Duodenal mucosa (tissue), 2 donors: ENCODE measurements at regions not wholly inside any gene's neighbourhood (a gene's known extent, or its start where the extent isn't known, plus 50 kb on each side); places are given as distances from the start of the nearest gene placed in this dataset.

Source experiments
- H3K27ac ChIP-seq: one replicate; pipeline ENCODE4 v1.7.0; 2013; ENCODE audit warnings: low read depth, low read length
- H3K27me3 ChIP-seq, 2 donors: one replicate each; pipeline ENCODE4 v1.7.0; 2013; ENCODE audit warnings: low read length in 2 of 2, control low read depth in 1 of 2; ENCODE audit not compliant: insufficient read depth in 2 of 2, control insufficient read depth in 1 of 2
- H3K36me3 ChIP-seq, 2 donors: one replicate each; pipeline ENCODE4 v1.7.0; 2013; ENCODE audit warnings: low read length in 2 of 2, control low read depth in 1 of 2; ENCODE audit not compliant: insufficient read depth in 2 of 2, control insufficient read depth in 1 of 2
- H3K4me1 ChIP-seq, 2 donors: one replicate each; pipeline ENCODE4 v1.7.0; 2013; ENCODE audit warnings: low read length in 2 of 2, control low read depth in 1 of 2; ENCODE audit not compliant: insufficient read depth in 2 of 2, control insufficient read depth in 1 of 2
- H3K4me3 ChIP-seq, 2 donors: one replicate each; pipeline ENCODE4 v1.7.0; 2013; ENCODE audit warnings: low read length in 2 of 2, low read depth in 1 of 2
- H3K9ac ChIP-seq, 2 donors: one replicate each; pipeline ENCODE4 v1.7.0; 2013; ENCODE audit warnings: low read length in 2 of 2, low read depth in 1 of 2
- H3K9me3 ChIP-seq, 2 donors: one replicate each; pipeline ENCODE4 v1.7.0; 2013; ENCODE audit warnings: low read length in 2 of 2, control low read depth in 1 of 2; ENCODE audit not compliant: control insufficient read depth in 1 of 2

DNA sequence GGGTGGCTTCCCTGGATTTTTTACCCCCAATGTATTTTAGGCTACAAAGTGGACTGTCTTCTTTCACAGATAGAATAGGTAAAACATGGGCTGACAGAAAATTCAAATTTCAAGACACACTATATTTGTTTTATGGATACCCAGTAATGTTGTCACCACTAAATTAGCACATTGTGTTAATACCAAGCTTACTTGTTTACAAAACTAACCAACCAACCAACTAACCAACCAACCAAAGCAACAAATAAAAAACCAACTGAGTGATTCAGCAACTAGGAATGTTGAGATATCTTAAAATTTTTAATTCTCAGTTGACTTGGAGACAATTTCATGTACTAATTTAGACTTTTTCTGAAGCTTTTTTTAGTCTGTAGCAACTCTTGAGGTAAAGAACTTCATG, 69.3 kb upstream of the CTSC start:
- Histone ChIP-seq H3K36me3 (no peaks in the 10 kb centered on the region), H3K27me3 (no peaks in the 10 kb centered on the region), H3K27ac (no peak overlapping the region), H3K9me3 (no peaks in the 10 kb centered on the region), H3K9ac (no peak overlapping the region), H3K4me3 (no peak overlapping the region), H3K4me1 (peaks cover 0 to 3% of the 10 kb centered on the region in 2 donors)

DNA sequence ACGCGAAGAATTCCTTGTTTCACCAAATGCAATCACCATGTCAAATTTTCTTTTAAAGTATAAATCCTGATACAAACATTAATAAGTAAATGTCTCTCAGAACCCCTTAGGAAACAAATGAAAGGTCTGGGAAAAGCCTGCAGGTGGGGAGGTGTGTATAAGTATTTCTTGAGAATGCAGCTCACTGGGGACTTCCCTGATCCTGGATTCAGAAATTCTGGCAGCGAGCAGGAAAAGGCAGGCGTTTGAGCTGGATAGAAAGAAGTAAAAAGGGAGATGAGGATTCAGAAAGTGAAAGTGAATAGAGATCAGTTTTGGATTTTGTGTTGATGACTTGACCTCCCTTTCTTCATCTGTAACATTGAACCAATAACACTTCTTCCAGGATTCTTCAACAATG, 68.3 kb upstream of the CTSC start:
- Histone ChIP-seq H3K4me1 (peaks cover 0 to 3% of the 10 kb centered on the region in 2 donors), H3K9me3 (no peaks in the 10 kb centered on the region), H3K9ac (no peak overlapping the region), H3K27ac (no peak overlapping the region), H3K4me3 (no peak overlapping the region), H3K36me3 (no peaks in the 10 kb centered on the region), H3K27me3 (no peaks in the 10 kb centered on the region)

GRCh38 chr11:88404932-88405710, 67.6 kb upstream of the CTSC start:
- no peak overlapping the region for H3K4me3 ChIP-seq
- no peaks in the 10 kb centered on the region for H3K27me3 ChIP-seq
- H3K9ac ChIP-seq: no peak overlapping the region
- H3K4me1 ChIP-seq: peaks cover 0 to 3% of the 10 kb centered on the region in 2 donors
- no peak overlapping the region for H3K27ac ChIP-seq
- no peaks in the 10 kb centered on the region for H3K36me3 ChIP-seq
- no peaks in the 10 kb centered on the region for H3K9me3 ChIP-seq

DNA sequence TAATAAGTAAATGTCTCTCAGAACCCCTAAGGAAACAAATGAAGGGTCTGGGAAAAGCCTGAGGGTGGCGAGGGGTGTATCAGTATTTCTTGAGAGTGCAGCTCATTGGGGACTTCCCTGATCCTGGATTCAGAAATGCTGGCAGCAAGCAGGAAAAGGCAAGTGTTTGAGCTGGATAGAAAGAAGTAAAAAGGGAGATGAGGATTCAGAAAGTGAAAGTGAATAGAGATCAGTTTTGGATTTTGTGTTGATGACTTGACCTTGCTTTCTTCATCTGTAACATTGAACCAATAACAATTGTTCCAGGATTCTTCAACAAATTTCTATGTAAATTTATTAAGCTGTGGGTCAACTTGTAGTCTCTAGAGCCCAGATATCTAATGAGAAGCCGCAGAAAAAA, 66.9 kb upstream of the CTSC start:
- Histone ChIP-seq H3K36me3 (no peaks in the 10 kb centered on the region), H3K27ac (no peak overlapping the region), H3K27me3 (no peaks in the 10 kb centered on the region), H3K4me3 (no peak overlapping the region), H3K9me3 (no peaks in the 10 kb centered on the region), H3K4me1 (peaks cover 0 to 3% of the 10 kb centered on the region in 2 donors), H3K9ac (no peak overlapping the region)

DNA sequence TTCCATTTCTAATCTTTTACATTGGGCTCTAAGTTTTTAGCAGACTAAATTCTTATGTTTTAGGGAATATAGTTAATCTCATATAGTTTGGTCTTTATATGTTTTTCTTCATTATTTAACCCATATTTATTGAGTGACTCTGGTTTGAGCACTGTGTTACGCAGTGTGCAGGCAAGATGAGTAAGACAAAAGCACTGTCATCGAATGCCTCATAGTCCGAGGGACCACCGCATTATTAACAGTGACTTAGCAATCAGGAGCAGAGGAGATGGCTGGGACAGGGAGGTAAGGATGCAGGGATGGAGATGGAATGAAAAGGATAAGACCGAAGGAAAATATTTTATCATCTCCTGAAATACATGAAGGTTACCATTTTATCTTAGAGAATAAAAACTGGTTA, 65.2 kb upstream of the CTSC start:
- Histone ChIP-seq H3K9ac (no peak overlapping the region), H3K4me1 (peaks cover 3% of the 10 kb centered on the region in 2 donors)

DNA sequence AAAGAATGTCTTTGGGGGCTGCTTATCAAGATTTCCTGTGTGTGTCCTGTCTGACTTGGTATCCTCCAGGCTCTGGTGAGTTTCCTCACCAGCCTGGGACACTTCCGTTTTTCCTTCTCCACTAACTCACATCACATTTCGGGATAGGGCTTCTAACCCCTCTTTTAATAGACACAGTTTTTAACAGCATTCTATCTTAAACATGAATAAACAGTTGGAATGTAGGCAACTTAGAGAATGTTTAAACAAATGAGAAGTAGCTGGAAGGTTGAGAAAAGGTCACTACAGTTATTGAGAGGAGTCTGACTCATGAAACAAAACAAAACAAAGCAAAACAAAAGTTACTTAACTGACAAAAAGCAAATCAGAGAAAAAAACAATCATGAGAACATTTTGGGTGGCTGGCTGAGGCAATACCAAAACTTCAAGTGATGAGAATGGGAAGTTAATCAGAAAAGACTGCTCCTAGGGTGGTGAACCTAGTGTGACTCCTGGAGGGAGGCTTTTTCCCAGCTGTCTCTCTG, 64.7 kb upstream of the CTSC start:
- peaks cover 3% of the 10 kb centered on the region in 2 donors for H3K4me1 ChIP-seq

More for the DNA sequence above, 65.2 kb upstream of the CTSC start:
- H3K4me3 ChIP-seq: no peak overlapping the region
- H3K27ac ChIP-seq: no peak overlapping the region
- no peaks in the 10 kb centered on the region for H3K27me3 ChIP-seq
- no peaks in the 10 kb centered on the region for H3K9me3 ChIP-seq
- no peaks in the 10 kb centered on the region for H3K36me3 ChIP-seq

GRCh38 chr11:88398791-88399570, 61.4 kb upstream of the CTSC start:
- no peaks in the 10 kb centered on the region for H3K9me3 ChIP-seq
- no peak overlapping the region for H3K4me3 ChIP-seq
- H3K27ac ChIP-seq: no peak overlapping the region

More for the DNA sequence above, 64.7 kb upstream of the CTSC start:
- H3K9me3 ChIP-seq: no peaks in the 10 kb centered on the region
- H3K27ac ChIP-seq: no peak overlapping the region
- H3K9ac ChIP-seq: no peak overlapping the region
- no peaks in the 10 kb centered on the region for H3K27me3 ChIP-seq
- no peaks in the 10 kb centered on the region for H3K36me3 ChIP-seq
- no peak overlapping the region for H3K4me3 ChIP-seq

DNA sequence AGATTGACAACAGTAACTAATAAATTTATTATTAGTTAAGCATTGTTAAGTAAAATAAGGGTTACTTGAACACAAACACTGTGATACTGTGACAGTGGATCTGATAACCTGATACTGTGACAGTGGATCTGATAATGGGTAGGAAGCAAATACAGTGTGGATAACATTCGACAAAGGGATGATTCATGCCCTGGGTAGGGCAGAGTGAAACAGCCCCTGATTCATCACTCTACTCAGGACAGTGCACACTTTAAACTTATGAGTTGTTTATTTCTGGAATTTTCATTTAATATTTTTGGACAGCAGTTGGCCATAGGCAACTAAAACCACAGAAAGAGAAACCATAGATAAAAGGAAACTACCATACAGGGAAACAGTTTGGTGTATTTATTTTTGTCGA, 60.8 kb upstream of the CTSC start:
- Histone ChIP-seq H3K4me1 (peaks cover 3% of the 10 kb centered on the region in 2 donors), H3K36me3 (no peaks in the 10 kb centered on the region), H3K27ac (no peak overlapping the region), H3K9ac (no peak overlapping the region), H3K27me3 (no peaks in the 10 kb centered on the region), H3K9me3 (no peaks in the 10 kb centered on the region), H3K4me3 (no peak overlapping the region)

More at GRCh38 chr11:88398791-88399570, 61.4 kb upstream of the CTSC start:
- Histone ChIP-seq H3K9ac (no peak overlapping the region), H3K27me3 (no peaks in the 10 kb centered on the region), H3K4me1 (peaks cover 3% of the 10 kb centered on the region in 2 donors), H3K36me3 (no peaks in the 10 kb centered on the region)

GRCh38 chr11:88390254-88390653, 52.7 kb upstream of the CTSC start:
- Histone ChIP-seq H3K9me3 (no peaks in the 10 kb centered on the region), H3K4me3 (no peak overlapping the region), H3K27ac (no peak overlapping the region), H3K4me1 (peaks cover 0 to 3% of the 10 kb centered on the region in 2 donors), H3K27me3 (no peaks in the 10 kb centered on the region), H3K9ac (no peak overlapping the region), H3K36me3 (no peaks in the 10 kb centered on the region)

GRCh38 chr11:88387957-88388356, 50.4 kb upstream of the CTSC start:
- H3K9me3 ChIP-seq: no peaks in the 10 kb centered on the region

More at GRCh38 chr11:88387957-88388356, 50.4 kb upstream of the CTSC start:
- no peak overlapping the region for H3K27ac ChIP-seq
- H3K4me3 ChIP-seq: no peak overlapping the region
- H3K36me3 ChIP-seq: no peaks in the 10 kb centered on the region
- no peak overlapping the region for H3K9ac ChIP-seq
- H3K4me1 ChIP-seq: peaks cover 0 to 3% of the 10 kb centered on the region in 2 donors
- no peaks in the 10 kb centered on the region for H3K27me3 ChIP-seq
